ENCODE measurements at regions not wholly inside any gene's neighbourhood (a gene's known extent, or its start where the extent isn't known, plus 50 kb on each side); places are given as distances from the start of the nearest gene placed in this dataset.

DNA sequence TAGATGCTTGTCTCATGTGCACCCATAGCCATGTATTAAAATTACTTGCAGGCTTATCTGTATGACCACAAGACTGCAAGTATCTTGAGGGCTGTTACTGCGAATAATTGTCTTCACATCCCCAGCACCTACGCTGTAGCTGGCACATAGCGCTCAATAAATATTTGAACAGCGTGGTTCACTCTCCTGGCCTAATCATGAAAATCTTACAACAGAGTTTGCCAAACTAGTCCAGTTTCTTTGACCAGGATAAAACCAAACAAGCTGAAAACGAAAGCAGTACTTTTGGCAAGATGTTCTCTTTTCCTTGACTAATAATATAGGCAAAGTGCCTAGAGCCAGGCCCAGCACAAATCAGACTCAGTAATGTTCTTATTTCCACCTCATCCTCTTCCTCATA is 106.7 kb downstream of the RPS29 start:
- H3K9me3 Mint-ChIP-seq (ENCODE audit: unreplicated experiment) = no peaks in the 10 kb centered on the region
- H3K4me3 Mint-ChIP-seq (ENCODE audit: unreplicated experiment) = no peak overlapping the region
- H3K36me3 Mint-ChIP-seq (ENCODE audit: unreplicated experiment) = no peaks in the 10 kb centered on the region
- H3K27ac Mint-ChIP-seq (ENCODE audit: unreplicated experiment) = no peak overlapping the region
- no peak for DNase-seq
- TF ChIP-seq, protein P1, sequence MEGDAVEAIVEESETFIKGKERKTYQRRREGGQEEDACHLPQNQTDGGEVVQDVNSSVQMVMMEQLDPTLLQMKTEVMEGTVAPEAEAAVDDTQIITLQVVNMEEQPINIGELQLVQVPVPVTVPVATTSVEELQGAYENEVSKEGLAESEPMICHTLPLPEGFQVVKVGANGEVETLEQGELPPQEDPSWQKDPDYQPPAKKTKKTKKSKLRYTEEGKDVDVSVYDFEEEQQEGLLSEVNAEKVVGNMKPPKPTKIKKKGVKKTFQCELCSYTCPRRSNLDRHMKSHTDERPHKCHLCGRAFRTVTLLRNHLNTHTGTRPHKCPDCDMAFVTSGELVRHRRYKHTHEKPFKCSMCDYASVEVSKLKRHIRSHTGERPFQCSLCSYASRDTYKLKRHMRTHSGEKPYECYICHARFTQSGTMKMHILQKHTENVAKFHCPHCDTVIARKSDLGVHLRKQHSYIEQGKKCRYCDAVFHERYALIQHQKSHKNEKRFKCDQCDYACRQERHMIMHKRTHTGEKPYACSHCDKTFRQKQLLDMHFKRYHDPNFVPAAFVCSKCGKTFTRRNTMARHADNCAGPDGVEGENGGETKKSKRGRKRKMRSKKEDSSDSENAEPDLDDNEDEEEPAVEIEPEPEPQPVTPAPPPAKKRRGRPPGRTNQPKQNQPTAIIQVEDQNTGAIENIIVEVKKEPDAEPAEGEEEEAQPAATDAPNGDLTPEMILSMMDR (IDR thresholded peaks at IDR 0.05; ENCODE audit: partially characterized antibody, unreplicated experiment) = no peak
- no peaks in the 10 kb centered on the region for H3K27me3 Mint-ChIP-seq (ENCODE audit: unreplicated experiment)
- peaks cover 4% of the 10 kb centered on the region for H3K4me1 Mint-ChIP-seq (ENCODE audit: low read depth, unreplicated experiment)

DNA sequence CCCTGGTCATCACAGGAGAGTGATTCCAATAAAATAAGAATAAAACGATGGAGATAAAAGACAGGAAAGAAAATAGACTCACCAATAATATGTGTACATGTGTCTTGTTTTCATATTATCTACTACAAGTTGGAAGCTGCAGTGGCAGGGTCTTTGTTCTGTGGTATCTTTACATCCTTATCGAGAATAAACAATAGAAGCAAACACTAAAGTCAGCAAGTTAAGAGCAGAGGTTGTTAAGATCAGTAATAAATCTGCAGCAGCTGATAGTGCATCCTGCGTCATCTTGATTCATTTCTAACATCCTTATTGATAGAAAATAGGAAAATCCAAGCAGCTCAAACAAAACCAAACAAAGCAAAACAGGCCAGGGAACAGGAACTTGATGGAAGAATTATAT is 107.4 kb downstream of the RPS29 start:
- TF ChIP-seq, protein P1 (IDR thresholded peaks at IDR 0.05; ENCODE audit: partially characterized antibody, unreplicated experiment) = no peak
- no peak overlapping the region for H3K27ac Mint-ChIP-seq (ENCODE audit: unreplicated experiment)
- DNase-seq = no peak
- H3K9me3 Mint-ChIP-seq (ENCODE audit: unreplicated experiment) = no peaks in the 10 kb centered on the region
- no peaks in the 10 kb centered on the region for H3K36me3 Mint-ChIP-seq (ENCODE audit: unreplicated experiment)
- H3K27me3 Mint-ChIP-seq (ENCODE audit: unreplicated experiment) = no peaks in the 10 kb centered on the region
- no peak overlapping the region for H3K4me3 Mint-ChIP-seq (ENCODE audit: unreplicated experiment)
- peaks cover 4% of the 10 kb centered on the region for H3K4me1 Mint-ChIP-seq (ENCODE audit: low read depth, unreplicated experiment)

DNA sequence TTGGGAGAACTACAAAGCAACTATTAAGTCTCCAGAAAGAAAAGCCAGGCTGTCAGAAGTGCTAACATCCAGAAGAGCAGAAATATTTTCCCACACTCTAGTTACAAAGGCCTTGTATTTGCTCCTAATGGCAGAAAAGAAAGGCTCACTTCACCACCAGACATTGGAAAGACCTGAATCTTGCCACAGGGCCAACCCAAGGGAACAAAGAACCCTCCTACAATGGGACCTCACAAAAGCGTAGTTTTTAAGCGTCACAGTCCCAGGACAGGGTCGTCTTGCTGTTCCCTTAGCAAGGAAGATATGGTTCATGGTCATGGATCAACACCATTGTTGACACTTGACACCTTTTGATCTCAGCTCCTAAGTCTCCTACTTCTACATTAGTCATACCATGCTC is 119.1 kb downstream of the RPS29 start:
- Mint-ChIP-seq H3K9me3 (ENCODE audit: unreplicated experiment) (peaks cover 2% of the 10 kb centered on the region), H3K4me3 (ENCODE audit: unreplicated experiment) (no peak overlapping the region), H3K36me3 (ENCODE audit: unreplicated experiment) (peaks cover 7% of the 10 kb centered on the region), H3K4me1 (ENCODE audit: low read depth, unreplicated experiment) (no peaks in the 10 kb centered on the region), H3K27me3 (ENCODE audit: unreplicated experiment) (peaks cover 4% of the 10 kb centered on the region), H3K27ac (ENCODE audit: unreplicated experiment) (no peak overlapping the region)
- no peak for DNase-seq
- TF ChIP-seq, protein P1 (IDR thresholded peaks at IDR 0.05; ENCODE audit: partially characterized antibody, unreplicated experiment) = no peak

DNA sequence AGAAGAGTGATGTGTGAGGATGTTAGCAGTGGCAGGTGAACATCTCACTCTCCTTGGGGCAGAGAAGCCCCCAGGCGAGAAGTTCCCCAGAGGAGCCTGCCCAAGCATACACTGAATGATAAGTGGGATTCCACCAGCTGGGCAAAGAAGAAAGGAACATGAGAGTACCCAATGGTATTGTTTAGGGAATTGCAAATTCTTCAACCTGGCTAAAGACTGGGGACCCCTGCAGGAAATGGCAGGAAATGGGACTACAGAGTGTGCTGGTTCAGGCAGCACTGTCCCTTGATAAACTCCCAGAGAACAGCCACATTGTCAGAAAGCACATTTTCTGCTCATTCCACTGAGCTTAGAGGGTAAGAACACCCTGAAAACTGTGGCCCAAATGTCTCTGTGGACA is 121.3 kb downstream of the RPS29 start:
- TF ChIP-seq, protein P1 (IDR thresholded peaks at IDR 0.05; ENCODE audit: partially characterized antibody, unreplicated experiment) = no peak
- Mint-ChIP-seq H3K36me3 (ENCODE audit: unreplicated experiment) (peaks cover 7% of the 10 kb centered on the region), H3K9me3 (ENCODE audit: unreplicated experiment) (peaks cover 2% of the 10 kb centered on the region), H3K4me3 (ENCODE audit: unreplicated experiment) (no peak overlapping the region), H3K27me3 (ENCODE audit: unreplicated experiment) (peaks cover 4% of the 10 kb centered on the region), H3K4me1 (ENCODE audit: low read depth, unreplicated experiment) (no peaks in the 10 kb centered on the region), H3K27ac (ENCODE audit: unreplicated experiment) (no peak overlapping the region)
- DNase-seq = no peak

DNA sequence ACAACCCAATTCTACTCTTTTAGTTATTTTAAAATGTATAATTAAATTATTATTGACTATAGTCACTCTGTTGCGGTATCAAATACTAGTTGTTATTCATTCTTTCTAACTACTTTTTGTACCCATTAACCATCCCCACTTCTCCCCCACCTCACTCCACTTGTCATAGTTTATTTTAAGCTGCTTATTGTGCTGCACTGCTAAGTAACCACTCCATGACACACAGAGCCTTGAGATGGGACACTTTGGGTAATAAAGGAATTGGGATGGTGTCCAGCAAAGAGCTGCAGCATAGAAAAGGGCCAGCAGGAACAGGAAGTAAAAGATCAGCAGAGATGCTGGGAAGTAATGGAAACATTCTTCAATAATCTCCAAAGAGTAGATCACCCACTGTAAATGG is 123.0 kb downstream of the RPS29 start:
- DNase-seq = no peak
- no peak overlapping the region for H3K4me3 Mint-ChIP-seq (ENCODE audit: unreplicated experiment)
- H3K27ac Mint-ChIP-seq (ENCODE audit: unreplicated experiment) = no peak overlapping the region
- peaks cover 2% of the 10 kb centered on the region for H3K36me3 Mint-ChIP-seq (ENCODE audit: unreplicated experiment)
- H3K9me3 Mint-ChIP-seq (ENCODE audit: unreplicated experiment) = no peaks in the 10 kb centered on the region
- TF ChIP-seq, protein P1 (IDR thresholded peaks at IDR 0.05; ENCODE audit: partially characterized antibody, unreplicated experiment) = no peak
- no peaks in the 10 kb centered on the region for H3K27me3 Mint-ChIP-seq (ENCODE audit: unreplicated experiment)
- H3K4me1 Mint-ChIP-seq (ENCODE audit: low read depth, unreplicated experiment) = no peaks in the 10 kb centered on the region

Measured in glutamatergic neuron (in vitro differentiated cells).